ENCODE measurements at regions not wholly inside any gene's neighbourhood (a gene's known extent, or its start where the extent isn't known, plus 50 kb on each side); places are given as distances from the start of the nearest gene placed in this dataset.
"Not testable (repeated sequence)": the region's sequence is repeated elsewhere in the genome, so short reads cannot be mapped to it uniquely, and the experiment has no call there.

DNA sequence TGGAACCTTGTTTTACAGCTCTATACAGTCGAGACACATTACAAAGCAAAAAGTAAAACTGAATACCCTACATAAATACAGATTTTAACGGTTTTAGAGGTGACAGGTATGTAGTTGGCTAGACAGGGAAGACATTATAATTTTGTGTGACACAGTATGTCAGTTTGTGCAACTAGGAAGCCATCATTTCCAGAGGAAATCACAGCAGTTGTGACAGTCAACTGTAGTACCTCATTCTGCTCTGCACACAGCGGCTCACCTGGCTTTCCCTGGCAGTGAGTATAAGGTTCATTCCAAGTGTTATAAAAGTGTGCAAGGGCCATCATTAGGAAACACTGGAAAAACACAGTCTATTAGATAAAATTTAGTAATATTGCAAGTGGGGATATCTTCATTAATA, 501.6 kb upstream of the PHF14 start:
- Mint-ChIP-seq H3K27ac (no peak overlapping the region), H3K4me3 (no peak overlapping the region), H3K27me3 (no peaks in the 10 kb centered on the region), H3K4me1 (no peaks in the 10 kb centered on the region), H3K36me3 (no peaks in the 10 kb centered on the region), H3K9me3 (peaks cover 0 to 5% (median 0%) of the 10 kb centered on the region in 3 donors)

DNA sequence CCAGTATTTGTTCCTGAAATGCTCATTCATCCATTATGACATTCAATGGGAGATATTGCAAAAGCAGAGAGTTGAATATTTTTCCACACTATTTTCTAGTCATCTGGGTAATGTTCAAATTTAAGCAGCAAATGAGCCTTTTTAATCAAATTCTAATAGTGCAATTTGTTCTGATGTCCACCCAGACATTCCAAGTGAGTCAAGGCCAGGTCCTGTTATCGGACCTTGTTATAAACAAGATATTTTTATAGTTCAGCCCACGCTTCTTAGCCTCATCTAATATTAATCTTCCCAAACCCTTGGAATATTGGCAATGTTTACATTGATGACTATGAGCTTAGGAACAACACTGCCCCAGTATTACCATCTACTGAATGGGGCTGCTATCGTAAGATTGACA, 500.1 kb upstream of the PHF14 start:
- Mint-ChIP-seq H3K27me3 (no peaks in the 10 kb centered on the region), H3K27ac (no peak overlapping the region), H3K4me1 (no peaks in the 10 kb centered on the region), H3K4me3 (no peak overlapping the region), H3K36me3 (no peaks in the 10 kb centered on the region), H3K9me3 (peaks cover 0 to 3% (median 0%) of the 10 kb centered on the region in 3 donors)

DNA sequence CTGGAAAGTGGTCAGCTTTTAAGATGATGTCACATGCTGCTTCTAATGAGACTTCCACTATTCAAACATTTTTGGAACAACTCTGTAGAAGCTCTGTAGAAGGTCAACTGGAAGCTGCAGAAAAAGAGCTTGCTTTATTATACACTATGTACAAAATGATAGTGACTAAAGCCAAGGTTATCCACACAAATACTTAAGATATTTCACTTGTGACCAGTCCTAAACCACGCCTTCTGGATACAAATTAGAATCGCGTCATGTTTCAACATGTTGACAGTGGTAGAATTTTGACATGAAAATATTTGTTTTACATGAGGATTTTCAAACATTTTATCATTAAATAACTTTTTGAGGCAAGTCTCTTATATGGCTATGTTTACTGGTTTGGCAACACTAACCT, 499.6 kb upstream of the PHF14 start:
- Mint-ChIP-seq H3K27me3 (no peaks in the 10 kb centered on the region), H3K4me1 (no peaks in the 10 kb centered on the region), H3K4me3 (no peak overlapping the region), H3K9me3 (peaks cover 0 to 3% (median 0%) of the 10 kb centered on the region in 3 donors), H3K36me3 (no peaks in the 10 kb centered on the region), H3K27ac (no peak overlapping the region)

DNA sequence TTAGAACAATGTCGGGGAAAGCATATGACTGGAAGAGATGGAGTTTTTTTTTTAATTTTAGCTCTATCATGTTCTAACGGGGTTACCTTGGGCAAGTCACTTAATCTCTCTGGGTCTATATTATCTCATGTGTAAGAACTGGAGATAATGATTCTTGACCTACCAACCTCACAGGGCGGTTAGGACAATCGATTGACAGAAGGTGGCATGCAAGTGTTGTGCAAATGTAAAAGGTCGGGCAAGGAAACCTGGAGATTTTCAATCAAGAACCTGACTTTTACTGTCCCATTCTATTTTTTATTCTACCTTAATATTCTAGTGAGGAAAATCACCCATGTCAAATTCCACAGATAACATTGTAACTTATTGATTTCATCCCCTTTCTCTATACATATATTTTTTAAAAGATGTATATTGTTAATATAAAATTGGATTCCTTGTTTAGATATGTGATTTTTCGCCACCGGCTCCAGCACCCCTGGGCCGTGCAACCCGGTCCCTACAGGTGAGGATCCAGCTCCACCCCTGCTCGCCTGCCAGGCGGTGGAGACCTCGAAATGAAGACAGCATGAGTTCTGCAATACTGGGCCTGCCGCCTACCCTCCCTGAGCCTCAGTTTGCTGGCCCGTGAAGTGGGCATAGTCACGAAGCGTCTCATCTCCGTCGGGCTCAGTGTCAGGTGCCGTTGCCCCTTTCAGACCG, 497.6 kb upstream of the PHF14 start:
- no peak overlapping the region for H3K27ac Mint-ChIP-seq

DNA sequence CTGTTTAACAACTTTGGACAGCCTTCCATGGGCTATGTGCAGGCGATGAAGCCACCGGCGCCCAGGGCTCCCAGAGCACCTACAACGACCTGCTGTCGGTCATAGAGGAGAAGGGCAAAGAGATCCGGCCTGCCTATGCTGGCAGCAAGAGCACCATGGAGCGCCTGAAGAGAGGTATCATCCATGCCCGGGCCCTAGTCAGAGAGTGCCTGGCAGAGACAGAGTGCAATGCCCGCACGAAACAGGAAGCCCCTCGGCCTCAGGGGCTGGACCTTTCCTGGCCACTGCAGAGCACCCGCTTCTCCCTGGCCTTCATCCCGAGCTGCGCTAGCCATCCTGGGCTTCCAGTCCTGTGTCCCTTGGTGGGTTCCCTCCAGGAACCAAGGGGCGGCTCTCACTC, 497.0 kb upstream of the PHF14 start:
- no peak overlapping the region for H3K27ac Mint-ChIP-seq
- no peaks in the 10 kb centered on the region for H3K4me1 Mint-ChIP-seq
- no peak overlapping the region for H3K4me3 Mint-ChIP-seq
- H3K27me3 Mint-ChIP-seq, result no peaks in the 10 kb centered on the region
- H3K36me3 Mint-ChIP-seq, result no peaks in the 10 kb centered on the region
- no peaks in the 10 kb centered on the region for H3K9me3 Mint-ChIP-seq

More for the DNA sequence above, 497.6 kb upstream of the PHF14 start:
- H3K4me3 Mint-ChIP-seq, result no peak overlapping the region
- H3K4me1 Mint-ChIP-seq, result no peaks in the 10 kb centered on the region
- no peaks in the 10 kb centered on the region for H3K27me3 Mint-ChIP-seq
- no peaks in the 10 kb centered on the region for H3K9me3 Mint-ChIP-seq
- no peaks in the 10 kb centered on the region for H3K36me3 Mint-ChIP-seq

DNA sequence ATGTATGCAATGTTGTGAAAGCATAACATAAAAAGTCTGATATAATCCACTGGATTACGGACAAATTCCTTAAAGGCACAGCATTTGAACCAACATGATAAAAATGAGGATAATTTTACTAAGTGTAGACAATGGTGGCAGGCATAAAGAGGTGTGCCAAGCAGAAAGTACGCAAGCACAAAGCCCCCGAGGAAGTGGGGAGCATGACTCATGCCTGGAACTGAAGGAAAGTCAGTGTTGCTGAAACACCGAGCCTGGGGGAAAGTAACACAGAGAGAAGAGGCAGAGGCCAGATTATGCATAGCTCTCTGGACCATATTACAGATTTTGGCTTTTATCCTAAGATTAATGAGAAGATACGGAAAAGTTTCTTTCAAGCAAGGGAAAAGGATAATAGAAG, 490.0 kb upstream of the PHF14 start:
- Mint-ChIP-seq H3K27ac (no peak overlapping the region), H3K9me3 (no peaks in the 10 kb centered on the region), H3K36me3 (no peaks in the 10 kb centered on the region), H3K4me1 (no peaks in the 10 kb centered on the region), H3K4me3 (no peak overlapping the region), H3K27me3 (peaks cover 2% of the 10 kb centered on the region)

DNA sequence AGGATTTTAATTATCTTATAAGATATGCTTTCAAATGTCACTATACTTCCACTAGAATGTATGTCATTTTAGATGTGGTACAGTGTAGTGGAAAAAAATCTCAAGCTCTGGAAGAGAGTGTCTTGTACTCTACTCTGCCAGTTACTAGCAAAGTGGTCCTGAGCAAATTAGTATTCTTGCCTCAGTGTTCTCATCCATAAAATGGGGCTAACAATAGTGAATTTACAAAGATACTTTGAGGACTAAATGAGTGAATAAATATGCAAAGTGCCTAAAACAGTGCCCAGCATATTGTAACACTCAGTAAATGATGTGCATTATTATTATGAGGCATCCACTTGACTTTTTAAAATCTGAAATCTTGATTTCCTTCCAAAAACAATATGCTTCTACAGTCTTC, 488.9 kb upstream of the PHF14 start:
- Mint-ChIP-seq H3K4me1 (no peaks in the 10 kb centered on the region), H3K27me3 (peaks cover 2% of the 10 kb centered on the region), H3K27ac (no peak overlapping the region), H3K9me3 (no peaks in the 10 kb centered on the region), H3K36me3 (no peaks in the 10 kb centered on the region), H3K4me3 (no peak overlapping the region)

DNA sequence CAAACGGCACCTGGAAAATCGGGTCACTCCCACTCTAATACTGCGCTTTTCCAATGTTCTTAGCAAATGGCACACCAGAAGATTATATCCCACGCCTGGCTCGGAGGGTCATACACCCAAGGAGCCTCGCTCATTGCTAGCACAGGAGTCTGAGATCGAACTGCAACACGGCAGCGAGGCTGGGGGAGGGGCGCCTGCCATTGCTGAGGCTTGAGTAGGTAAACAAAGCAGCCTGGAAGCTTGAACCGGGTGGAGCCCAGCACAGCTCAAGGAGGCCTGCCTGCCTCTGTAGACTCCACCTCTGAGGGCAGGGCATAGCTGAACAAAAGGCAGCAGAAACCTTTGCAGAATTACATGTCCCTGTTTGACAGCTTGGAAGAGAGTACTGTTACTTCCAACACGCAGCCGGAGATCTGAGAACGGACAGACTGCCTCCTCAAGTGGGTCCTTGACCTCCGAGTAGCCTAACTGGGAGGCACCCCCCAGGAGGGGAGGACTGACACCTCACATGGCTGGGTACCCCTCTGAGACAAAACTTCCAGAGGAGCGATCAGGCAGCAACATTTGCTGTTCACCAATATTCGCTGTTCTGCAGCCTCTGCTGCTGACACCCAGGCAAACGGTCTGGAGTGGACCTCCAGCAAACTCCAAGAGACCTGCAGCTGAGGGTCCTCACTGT, 472.3 kb upstream of the PHF14 start:
- not testable (repeated sequence) for H3K4me1 Mint-ChIP-seq, H3K9me3 Mint-ChIP-seq, H3K36me3 Mint-ChIP-seq, H3K27me3 Mint-ChIP-seq, H3K4me3 Mint-ChIP-seq, H3K27ac Mint-ChIP-seq

DNA sequence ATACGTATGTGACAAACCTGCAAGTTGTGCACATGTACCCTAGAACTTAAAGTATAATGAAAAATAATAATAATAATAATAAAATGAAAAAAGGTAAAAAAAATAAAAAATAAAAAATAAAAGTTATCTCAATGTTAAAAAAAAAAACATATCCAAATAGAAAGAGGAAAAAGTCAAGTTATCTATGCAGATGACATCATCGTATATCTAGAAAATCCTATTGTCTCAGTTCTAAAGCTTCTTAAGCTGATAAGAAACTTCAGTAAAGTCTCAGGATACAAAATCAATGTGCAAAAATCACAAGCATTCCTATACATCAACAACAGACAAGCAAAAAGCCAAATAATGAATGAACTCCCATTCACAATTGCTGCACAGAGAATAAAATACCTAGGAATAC, 466.6 kb upstream of the PHF14 start:
- H3K36me3 Mint-ChIP-seq, result no peaks in the 10 kb centered on the region
- no peak overlapping the region for H3K4me3 Mint-ChIP-seq
- no peaks in the 10 kb centered on the region for H3K27me3 Mint-ChIP-seq
- H3K4me1 Mint-ChIP-seq, result no peaks in the 10 kb centered on the region
- peaks cover 3 to 4% (median 4%) of the 10 kb centered on the region in 3 donors for H3K9me3 Mint-ChIP-seq
- no peak overlapping the region for H3K27ac Mint-ChIP-seq

DNA sequence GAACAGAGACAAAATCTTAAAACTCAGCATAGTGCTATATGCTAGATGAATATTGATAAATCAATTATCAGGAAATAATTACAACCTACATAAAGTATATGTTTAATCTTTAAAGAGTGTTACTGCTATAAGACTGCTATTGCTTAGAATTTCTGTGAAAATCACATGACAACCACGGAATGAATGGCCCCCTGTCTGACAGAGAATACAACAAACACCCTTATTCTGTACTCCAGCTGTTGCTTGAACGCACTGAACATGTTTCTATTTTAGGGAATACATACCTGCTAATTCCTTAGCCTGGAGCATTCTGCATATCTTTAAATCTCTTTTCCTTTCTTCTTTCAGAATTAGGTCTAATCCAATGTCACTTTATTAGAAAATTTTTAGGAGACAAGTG, 452.4 kb upstream of the PHF14 start:
- H3K27ac Mint-ChIP-seq, result no peak overlapping the region
- no peaks in the 10 kb centered on the region for H3K36me3 Mint-ChIP-seq
- H3K9me3 Mint-ChIP-seq, result peaks cover 0 to 4% (median 2%) of the 10 kb centered on the region in 3 donors
- no peak overlapping the region for H3K4me3 Mint-ChIP-seq
- no peaks in the 10 kb centered on the region for H3K4me1 Mint-ChIP-seq
- H3K27me3 Mint-ChIP-seq, result peaks cover 2% of the 10 kb centered on the region

DNA sequence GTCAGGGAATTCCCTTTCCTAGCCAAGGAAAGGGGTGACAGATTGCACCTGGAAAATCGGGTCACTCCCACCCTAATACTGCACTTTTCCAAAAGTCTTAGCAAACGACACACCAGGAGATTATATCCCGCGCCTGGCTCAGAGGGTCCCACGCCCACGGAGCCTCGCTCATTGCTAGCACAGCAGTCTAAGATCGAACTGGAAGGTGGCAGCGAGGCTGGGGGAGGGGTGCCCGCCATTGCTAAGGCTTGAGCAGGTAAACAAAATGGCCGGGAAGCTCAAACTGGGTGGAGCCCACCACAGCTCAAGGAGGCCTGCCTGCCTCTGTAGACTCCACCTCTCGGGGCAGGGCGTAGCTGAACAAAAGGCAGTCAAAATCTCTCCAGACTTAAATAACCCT, 440.2 kb upstream of the PHF14 start:
- H3K4me1 Mint-ChIP-seq, H3K9me3 Mint-ChIP-seq, H3K27me3 Mint-ChIP-seq, H3K36me3 Mint-ChIP-seq, H3K27ac Mint-ChIP-seq, H3K4me3 Mint-ChIP-seq: not testable (repeated sequence)

DNA sequence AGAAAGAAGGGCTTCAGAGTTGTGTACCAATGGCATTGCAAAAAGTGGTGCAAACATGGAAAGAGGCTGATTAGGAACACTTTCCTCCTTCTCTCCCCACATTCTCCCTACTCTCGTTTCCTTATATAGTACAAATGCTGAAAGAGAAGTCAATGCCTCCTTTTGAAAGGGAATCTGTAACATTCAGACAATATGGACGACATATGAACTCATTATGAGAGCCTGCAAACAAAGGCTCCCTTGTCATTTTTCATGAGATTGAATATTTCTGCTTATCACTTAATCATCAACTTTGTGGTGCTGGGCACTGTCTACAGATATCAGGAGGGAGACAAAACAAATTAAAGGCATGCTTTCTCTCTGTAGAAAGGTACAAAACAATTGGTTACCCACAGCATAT, 437.1 kb upstream of the PHF14 start:
- Mint-ChIP-seq H3K9me3 (peaks cover 0 to 3% (median 0%) of the 10 kb centered on the region in 3 donors), H3K27me3 (no peaks in the 10 kb centered on the region), H3K4me1 (no peaks in the 10 kb centered on the region), H3K36me3 (no peaks in the 10 kb centered on the region), H3K4me3 (no peak overlapping the region), H3K27ac (no peak overlapping the region)

DNA sequence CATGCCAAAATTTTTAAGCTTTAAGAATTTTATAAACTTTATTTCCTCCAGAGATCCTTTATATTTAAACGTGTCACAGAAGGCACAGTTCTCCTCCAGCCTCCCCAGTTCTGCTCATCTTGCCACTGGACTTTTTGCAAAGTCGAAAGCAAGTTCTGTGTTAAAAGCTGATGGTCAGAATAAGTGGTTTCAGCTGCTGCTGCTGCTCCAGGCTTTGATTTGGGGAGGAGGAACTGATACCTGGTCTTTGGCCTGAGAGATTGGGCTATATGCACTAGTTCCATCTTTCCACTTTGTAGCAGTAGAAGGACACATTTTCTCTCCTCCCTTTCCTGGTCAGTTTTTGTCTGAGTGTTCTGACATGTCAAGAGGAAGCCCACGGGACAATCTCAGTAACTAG, 435.9 kb upstream of the PHF14 start:
- Mint-ChIP-seq H3K36me3 (no peaks in the 10 kb centered on the region), H3K4me1 (no peaks in the 10 kb centered on the region), H3K4me3 (no peak overlapping the region), H3K9me3 (no peaks in the 10 kb centered on the region), H3K27me3 (no peaks in the 10 kb centered on the region), H3K27ac (no peak overlapping the region)

DNA sequence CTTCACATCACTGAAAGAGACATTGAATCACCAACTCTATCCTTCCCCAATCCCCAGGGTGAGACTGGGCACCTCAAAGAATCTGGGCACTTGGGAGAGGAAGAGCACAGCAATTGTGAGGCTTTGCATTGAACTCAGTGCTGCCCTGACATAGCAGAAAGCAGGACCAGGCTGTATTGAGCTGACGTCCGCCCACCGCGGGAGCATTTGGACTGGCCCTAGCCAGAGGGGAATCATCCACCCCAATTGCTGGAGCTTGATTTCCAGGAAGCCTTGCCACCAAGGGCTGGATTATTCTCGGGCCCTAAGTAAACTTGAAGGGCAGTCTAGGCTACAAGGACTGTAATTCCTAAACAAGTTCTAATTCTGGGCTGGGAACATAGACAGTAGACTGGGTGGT, 416.3 kb upstream of the PHF14 start:
- Mint-ChIP-seq H3K36me3 (no peaks in the 10 kb centered on the region), H3K27ac (no peak overlapping the region), H3K4me3 (no peak overlapping the region), H3K27me3 (no peaks in the 10 kb centered on the region), H3K9me3 (no peaks in the 10 kb centered on the region), H3K4me1 (no peaks in the 10 kb centered on the region)

DNA sequence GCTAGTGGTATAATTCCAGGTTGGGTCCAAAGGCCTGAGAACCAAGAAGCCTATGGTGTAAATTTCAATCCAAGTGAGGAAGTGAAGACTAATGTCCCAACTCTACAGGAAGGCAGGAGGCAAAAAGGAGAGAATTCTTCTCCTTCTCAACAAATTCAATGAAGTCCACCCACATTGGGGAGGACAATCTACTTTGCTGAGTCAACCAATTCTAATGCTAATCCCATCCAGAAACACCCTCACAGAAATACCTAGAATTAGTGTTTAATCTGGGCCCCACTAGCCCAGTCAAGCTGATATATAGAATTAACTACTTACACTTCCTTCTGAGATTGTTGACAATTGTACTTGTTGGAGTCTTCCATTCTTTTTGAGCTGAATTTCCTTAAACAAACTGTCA, 413.2 kb upstream of the PHF14 start:
- Mint-ChIP-seq H3K9me3 (peaks cover 0 to 3% (median 2%) of the 10 kb centered on the region in 3 donors), H3K27ac (no peak overlapping the region), H3K4me3 (peak overlapping the region in 1 of 4 donors; percentile 34), H3K4me1 (no peaks in the 10 kb centered on the region), H3K36me3 (no peaks in the 10 kb centered on the region), H3K27me3 (no peaks in the 10 kb centered on the region)

DNA sequence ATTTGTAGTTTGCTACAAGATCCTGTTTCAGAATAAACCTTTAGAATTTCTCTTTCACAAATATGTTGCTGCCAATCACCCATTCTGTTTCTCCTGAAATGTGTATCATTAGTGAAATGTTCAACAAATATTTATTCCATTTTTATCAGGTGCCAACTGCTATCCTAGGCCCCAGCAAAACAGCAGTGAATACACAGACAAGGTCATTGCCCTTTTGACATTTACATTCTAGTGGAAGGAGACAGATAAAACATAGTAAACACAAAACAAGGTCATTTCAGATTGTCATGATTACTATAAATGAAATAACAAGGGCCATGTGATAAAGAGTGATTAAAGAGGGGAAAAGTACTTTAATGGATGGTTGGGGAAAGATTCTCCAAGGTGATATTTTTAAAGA, 404.8 kb upstream of the PHF14 start:
- Mint-ChIP-seq H3K4me3 (no peak overlapping the region), H3K9me3 (peaks cover 3 to 13% (median 4%) of the 10 kb centered on the region in 3 donors), H3K4me1 (no peaks in the 10 kb centered on the region), H3K27me3 (no peaks in the 10 kb centered on the region), H3K27ac (no peak overlapping the region), H3K36me3 (no peaks in the 10 kb centered on the region)

Measured in IgD-negative memory B cell (primary cell).